Stimulated activated memory B cell treated with anti-CD40 and anti-IgM and Interleukin-4, amounts not matched to agents 10 μg/mL and 1 μg/mL and 100 μg/mL, for 72 hours (primary cell): ENCODE measurements at regions not wholly inside any gene's neighbourhood (a gene's known extent, or its start where the extent isn't known, plus 50 kb on each side); places are given as distances from the start of the nearest gene placed in this dataset.

Source experiments
- ATAC-seq: fragments of 150-1000 bp; cut with Tn5 transposase; 2 replicates; pipeline ENCODE4 v1.10.0; 2021
- H3K27ac Mint-ChIP-seq: one replicate; pipeline ENCODE4 v1.8.0; 2022; ENCODE audit warnings: mild to moderate bottlenecking, mixed read lengths
- H3K27me3 Mint-ChIP-seq: one replicate; pipeline ENCODE4 v1.8.0; 2022; ENCODE audit warnings: mixed read lengths
- H3K36me3 Mint-ChIP-seq: one replicate; pipeline ENCODE4 v1.8.0; 2022; ENCODE audit warnings: mixed read lengths
- H3K4me1 Mint-ChIP-seq: one replicate; pipeline ENCODE4 v1.8.0; 2022; ENCODE audit warnings: mixed read lengths
- H3K4me3 Mint-ChIP-seq: one replicate; pipeline ENCODE4 v1.8.0; 2022; ENCODE audit warnings: mild to moderate bottlenecking, moderate library complexity, mixed read lengths
- H3K9me3 Mint-ChIP-seq: one replicate; pipeline ENCODE4 v1.8.0; 2022; ENCODE audit warnings: mixed read lengths

- Mint-ChIP-seq H3K27me3 (peaks cover 9% of the 10 kb centered on the region), H3K9me3 (no peaks in the 10 kb centered on the region), H3K36me3 (no peaks in the 10 kb centered on the region), H3K4me3 (no peak overlapping the region), H3K4me1 (no peaks in the 10 kb centered on the region), H3K27ac (no peak overlapping the region)
- no peak for ATAC-seq
Measured at GRCh38 chr15:88390164-88390901, 76.9 kb downstream of the MRPL46 start.

- H3K4me3 Mint-ChIP-seq, result no peak overlapping the region
- H3K36me3 Mint-ChIP-seq, result no peaks in the 10 kb centered on the region
- H3K4me1 Mint-ChIP-seq, result no peaks in the 10 kb centered on the region
- ATAC-seq, result no peak
- H3K9me3 Mint-ChIP-seq, result no peaks in the 10 kb centered on the region
- peaks cover 13% of the 10 kb centered on the region for H3K27me3 Mint-ChIP-seq
- no peak overlapping the region for H3K27ac Mint-ChIP-seq
Measured at GRCh38 chr15:88389120-88389519, 78.1 kb downstream of the MRPL46 start.

- H3K36me3 Mint-ChIP-seq, result no peaks in the 10 kb centered on the region
- no peaks in the 10 kb centered on the region for H3K9me3 Mint-ChIP-seq
- no peaks in the 10 kb centered on the region for H3K4me1 Mint-ChIP-seq
- ATAC-seq, result no peak
- H3K27me3 Mint-ChIP-seq, result peaks cover 17% of the 10 kb centered on the region
- H3K4me3 Mint-ChIP-seq, result no peak overlapping the region
- H3K27ac Mint-ChIP-seq, result no peak overlapping the region
Measured at GRCh38 chr15:88388686-88389085, 78.5 kb downstream of the MRPL46 start.

GRCh38 chr15:88385078-88385700, 82.0 kb downstream of the MRPL46 start:
- Mint-ChIP-seq H3K4me1 (no peaks in the 10 kb centered on the region), H3K36me3 (no peaks in the 10 kb centered on the region), H3K9me3 (no peaks in the 10 kb centered on the region), H3K4me3 (no peak overlapping the region), H3K27me3 (peaks cover 27% of the 10 kb centered on the region), H3K27ac (no peak overlapping the region)
- no peak for ATAC-seq

GRCh38 chr15:88383354-88383753, 83.8 kb downstream of the MRPL46 start:
- Mint-ChIP-seq H3K36me3 (no peaks in the 10 kb centered on the region), H3K27me3 (peaks cover 27% of the 10 kb centered on the region), H3K4me3 (no peak overlapping the region), H3K27ac (no peak overlapping the region), H3K9me3 (no peaks in the 10 kb centered on the region), H3K4me1 (no peaks in the 10 kb centered on the region)
- no peak for ATAC-seq

GRCh38 chr15:88382482-88382983, 84.7 kb downstream of the MRPL46 start:
- no peak overlapping the region for H3K4me3 Mint-ChIP-seq
- peaks cover 27% of the 10 kb centered on the region for H3K27me3 Mint-ChIP-seq
- H3K4me1 Mint-ChIP-seq, result no peaks in the 10 kb centered on the region
- no peak overlapping the region for H3K27ac Mint-ChIP-seq
- H3K9me3 Mint-ChIP-seq, result no peaks in the 10 kb centered on the region
- ATAC-seq, result no peak
- no peaks in the 10 kb centered on the region for H3K36me3 Mint-ChIP-seq

- H3K4me1 Mint-ChIP-seq, result no peaks in the 10 kb centered on the region
- no peak for ATAC-seq
- H3K27ac Mint-ChIP-seq, result no peak overlapping the region
- H3K4me3 Mint-ChIP-seq, result no peak overlapping the region
- H3K9me3 Mint-ChIP-seq, result no peaks in the 10 kb centered on the region
- H3K36me3 Mint-ChIP-seq, result no peaks in the 10 kb centered on the region
- peaks cover 16% of the 10 kb centered on the region for H3K27me3 Mint-ChIP-seq
Measured at GRCh38 chr15:88378188-88378637, 89.0 kb downstream of the MRPL46 start.

- Mint-ChIP-seq H3K27me3 (peaks cover 18% of the 10 kb centered on the region), H3K36me3 (no peaks in the 10 kb centered on the region), H3K4me1 (no peaks in the 10 kb centered on the region), H3K4me3 (no peak overlapping the region), H3K27ac (no peak overlapping the region), H3K9me3 (no peaks in the 10 kb centered on the region)
- no peak for ATAC-seq
Measured at GRCh38 chr15:88377509-88377908, 89.7 kb downstream of the MRPL46 start.

- no peak for ATAC-seq
- no peak overlapping the region for H3K27ac Mint-ChIP-seq
- H3K36me3 Mint-ChIP-seq, result no peaks in the 10 kb centered on the region
- no peaks in the 10 kb centered on the region for H3K9me3 Mint-ChIP-seq
- peaks cover 20% of the 10 kb centered on the region for H3K27me3 Mint-ChIP-seq
- H3K4me1 Mint-ChIP-seq, result no peaks in the 10 kb centered on the region
- H3K4me3 Mint-ChIP-seq, result no peak overlapping the region
Measured at GRCh38 chr15:88376574-88377174, 90.5 kb downstream of the MRPL46 start.

- ATAC-seq, result no peak
Measured at GRCh38 chr15:88375234-88375927, 91.8 kb downstream of the MRPL46 start.

GRCh38 chr15:88365124-88365523, 102.1 kb downstream of the MRPL46 start:
- peaks cover 5% of the 10 kb centered on the region for H3K4me1 Mint-ChIP-seq
- no peaks in the 10 kb centered on the region for H3K9me3 Mint-ChIP-seq
- H3K4me3 Mint-ChIP-seq, result no peak overlapping the region
- H3K36me3 Mint-ChIP-seq, result no peaks in the 10 kb centered on the region
- H3K27me3 Mint-ChIP-seq, result peaks cover 9% of the 10 kb centered on the region
- ATAC-seq, result no peak
- no peak overlapping the region for H3K27ac Mint-ChIP-seq

More at GRCh38 chr15:88375234-88375927, 91.8 kb downstream of the MRPL46 start:
- no peaks in the 10 kb centered on the region for H3K9me3 Mint-ChIP-seq
- H3K36me3 Mint-ChIP-seq, result no peaks in the 10 kb centered on the region
- H3K4me1 Mint-ChIP-seq, result no peaks in the 10 kb centered on the region
- H3K27me3 Mint-ChIP-seq, result peaks cover 20% of the 10 kb centered on the region
- H3K4me3 Mint-ChIP-seq, result no peak overlapping the region
- H3K27ac Mint-ChIP-seq, result no peak overlapping the region

- Mint-ChIP-seq H3K27me3 (no peaks in the 10 kb centered on the region), H3K4me1 (no peaks in the 10 kb centered on the region), H3K27ac (no peak overlapping the region), H3K4me3 (no peak overlapping the region), H3K36me3 (no peaks in the 10 kb centered on the region), H3K9me3 (peaks cover 6% of the 10 kb centered on the region)
- ATAC-seq, result no peak
Measured at GRCh38 chr15:88348579-88349230, 92.2 kb upstream of the NTRK3 start.

GRCh38 chr15:88345962-88346361, 89.4 kb upstream of the NTRK3 start:
- Mint-ChIP-seq H3K9me3 (no peaks in the 10 kb centered on the region), H3K27ac (no peak overlapping the region), H3K27me3 (no peaks in the 10 kb centered on the region), H3K4me1 (no peaks in the 10 kb centered on the region), H3K36me3 (no peaks in the 10 kb centered on the region), H3K4me3 (no peak overlapping the region)
- no peak for ATAC-seq

GRCh38 chr15:88344786-88345185, 88.2 kb upstream of the NTRK3 start:
- Mint-ChIP-seq H3K9me3 (no peaks in the 10 kb centered on the region), H3K27me3 (no peaks in the 10 kb centered on the region), H3K4me1 (no peaks in the 10 kb centered on the region), H3K4me3 (no peak overlapping the region), H3K27ac (no peak overlapping the region), H3K36me3 (no peaks in the 10 kb centered on the region)
- no peak for ATAC-seq

- H3K27me3 Mint-ChIP-seq, result no peaks in the 10 kb centered on the region
- H3K4me3 Mint-ChIP-seq, result no peak overlapping the region
- H3K27ac Mint-ChIP-seq, result no peak overlapping the region
- no peaks in the 10 kb centered on the region for H3K4me1 Mint-ChIP-seq
- no peaks in the 10 kb centered on the region for H3K9me3 Mint-ChIP-seq
- no peak for ATAC-seq
- H3K36me3 Mint-ChIP-seq, result no peaks in the 10 kb centered on the region
Measured at GRCh38 chr15:88342666-88343065, 86.1 kb upstream of the NTRK3 start.
